ENCODE measurements at regions not wholly inside any gene's neighbourhood (a gene's known extent, or its start where the extent isn't known, plus 50 kb on each side); places are given as distances from the start of the nearest gene placed in this dataset.

DNA sequence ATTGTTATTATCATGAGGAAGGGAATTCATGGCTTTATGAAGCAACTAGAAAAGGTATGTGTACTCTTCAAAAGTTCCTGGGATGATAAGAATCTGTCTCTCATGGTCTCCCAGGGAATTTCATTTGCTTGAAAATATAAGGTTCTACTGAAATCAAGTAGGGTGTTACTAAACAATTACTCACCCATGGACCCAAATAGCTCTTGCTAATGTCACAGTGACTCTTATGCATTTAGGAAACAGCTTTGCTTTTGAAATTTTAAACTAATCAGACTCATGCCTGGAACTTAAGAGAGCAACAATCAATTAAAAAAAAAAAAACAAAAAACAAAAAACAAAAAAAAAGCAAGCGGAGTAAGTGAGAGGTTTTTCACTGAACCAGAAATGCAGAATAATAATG, 1546.3 kb upstream of the TENM4 start:
- Histone ChIP-seq H2AFZ (no peak overlapping the region), H3K27ac (no peak overlapping the region), H3K9me2 (replicated peaks; ENCODE audit: insufficient read depth) (no peaks in the 10 kb centered on the region), H3K9me3 (ENCODE audit: low read depth) (no peaks in the 10 kb centered on the region), H3K79me2 (no peaks in the 10 kb centered on the region), H3K4me1 (ENCODE audit: insufficient read depth) (no peaks in the 10 kb centered on the region), H3K4me2 (no peak overlapping the region), H3K27me3 (no peaks in the 10 kb centered on the region), H3K36me3 (replicated peaks; ENCODE audit: insufficient read depth, low read depth) (no peaks in the 10 kb centered on the region), H4K20me1 (ENCODE audit: insufficient read depth, poor library complexity, severe bottlenecking) (no peaks in the 10 kb centered on the region), H3K4me3 (no peak overlapping the region)
- TF ChIP-seq, protein P1, sequence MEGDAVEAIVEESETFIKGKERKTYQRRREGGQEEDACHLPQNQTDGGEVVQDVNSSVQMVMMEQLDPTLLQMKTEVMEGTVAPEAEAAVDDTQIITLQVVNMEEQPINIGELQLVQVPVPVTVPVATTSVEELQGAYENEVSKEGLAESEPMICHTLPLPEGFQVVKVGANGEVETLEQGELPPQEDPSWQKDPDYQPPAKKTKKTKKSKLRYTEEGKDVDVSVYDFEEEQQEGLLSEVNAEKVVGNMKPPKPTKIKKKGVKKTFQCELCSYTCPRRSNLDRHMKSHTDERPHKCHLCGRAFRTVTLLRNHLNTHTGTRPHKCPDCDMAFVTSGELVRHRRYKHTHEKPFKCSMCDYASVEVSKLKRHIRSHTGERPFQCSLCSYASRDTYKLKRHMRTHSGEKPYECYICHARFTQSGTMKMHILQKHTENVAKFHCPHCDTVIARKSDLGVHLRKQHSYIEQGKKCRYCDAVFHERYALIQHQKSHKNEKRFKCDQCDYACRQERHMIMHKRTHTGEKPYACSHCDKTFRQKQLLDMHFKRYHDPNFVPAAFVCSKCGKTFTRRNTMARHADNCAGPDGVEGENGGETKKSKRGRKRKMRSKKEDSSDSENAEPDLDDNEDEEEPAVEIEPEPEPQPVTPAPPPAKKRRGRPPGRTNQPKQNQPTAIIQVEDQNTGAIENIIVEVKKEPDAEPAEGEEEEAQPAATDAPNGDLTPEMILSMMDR (IDR thresholded peaks at IDR 0.05; ENCODE audit: poor library complexity), result no peak
- WGBS (ENCODE audit: low lambda C conversion rate, missing lambda C conversion rate), result 100% methylated on average over 1 of the region's 1 CpG
- DNase-seq (ENCODE audit: low spot score), result no peak

DNA sequence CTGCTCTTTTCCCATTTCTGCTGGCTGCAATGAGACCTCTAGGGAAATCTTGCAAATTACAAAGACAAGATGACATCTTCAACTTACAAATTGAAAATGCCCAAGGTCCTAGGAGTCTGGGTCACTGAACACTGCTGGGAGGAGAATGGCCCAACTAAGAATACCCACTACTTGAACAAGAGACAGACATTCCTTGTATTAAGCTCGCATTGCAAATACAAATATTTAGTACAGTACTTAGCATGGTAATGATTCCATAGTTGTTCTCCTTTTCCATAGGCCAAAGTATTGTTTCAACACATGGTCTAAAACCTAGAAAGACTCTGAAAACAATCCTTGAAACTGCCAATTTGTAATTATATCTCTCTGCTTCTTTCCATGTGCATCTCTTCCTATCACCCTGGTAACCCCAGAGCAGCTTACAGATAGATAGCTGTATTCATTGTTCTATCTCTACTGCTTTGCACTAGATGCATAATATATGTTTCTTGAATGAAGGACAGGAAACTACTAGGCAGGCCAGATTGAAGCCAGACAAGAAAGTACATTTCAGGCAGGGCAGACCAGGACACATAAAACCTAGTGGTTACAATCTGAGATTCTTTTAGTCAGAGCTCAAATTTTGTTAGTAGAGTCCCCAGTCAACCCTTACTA, 1545.7 kb upstream of the TENM4 start:
- no peak overlapping the region for H2AFZ ChIP-seq
- no peaks in the 10 kb centered on the region for H3K9me3 ChIP-seq (ENCODE audit: low read depth)
- H4K20me1 ChIP-seq (ENCODE audit: insufficient read depth, poor library complexity, severe bottlenecking), result no peaks in the 10 kb centered on the region
- H3K27me3 ChIP-seq, result no peaks in the 10 kb centered on the region
- TF ChIP-seq, protein P1 (IDR thresholded peaks at IDR 0.05; ENCODE audit: poor library complexity), result no peak
- TF ChIP-seq EZH2phosphoT487 (IDR thresholded peaks at IDR 0.05; ENCODE audit: low read depth, severe bottlenecking, unreplicated experiment) (no peak), EZH2 (IDR thresholded peaks at IDR 0.05; ENCODE audit: borderline replicate concordance) (no peak)
- no peak for DNase-seq (ENCODE audit: low spot score)
- no peaks in the 10 kb centered on the region for H3K4me1 ChIP-seq (ENCODE audit: insufficient read depth)
- H3K36me3 ChIP-seq (replicated peaks; ENCODE audit: insufficient read depth, low read depth), result no peaks in the 10 kb centered on the region
- WGBS (ENCODE audit: low lambda C conversion rate, missing lambda C conversion rate), result 97% methylated on average over 1 of the region's 1 CpG
- no peak overlapping the region for H3K4me2 ChIP-seq
- H3K27ac ChIP-seq, result no peak overlapping the region
- no peak overlapping the region for H3K4me3 ChIP-seq
- no peaks in the 10 kb centered on the region for H3K79me2 ChIP-seq
- H3K9me2 ChIP-seq (replicated peaks; ENCODE audit: insufficient read depth), result no peaks in the 10 kb centered on the region

DNA sequence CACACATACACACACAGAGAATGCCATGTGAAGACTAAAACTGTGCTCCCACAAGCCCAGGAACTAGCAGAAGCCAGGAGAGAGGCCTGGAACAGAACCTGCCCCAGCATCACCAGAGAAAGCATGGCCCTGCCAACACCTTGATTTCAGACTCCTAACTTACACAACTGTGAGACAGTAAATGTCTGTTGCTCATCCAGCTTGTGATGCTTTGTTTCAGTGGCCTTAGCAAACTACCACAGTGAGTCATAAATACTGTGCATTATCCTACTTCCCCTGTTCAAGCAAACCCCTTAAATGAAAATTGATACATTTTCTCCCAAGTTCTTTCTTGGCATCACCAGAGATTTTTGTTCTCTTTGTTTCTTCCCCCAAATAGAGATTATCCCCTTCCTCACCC, 1539.4 kb upstream of the TENM4 start:
- H3K27me3 ChIP-seq, result no peaks in the 10 kb centered on the region
- H3K79me2 ChIP-seq, result no peaks in the 10 kb centered on the region
- no peak overlapping the region for H3K4me3 ChIP-seq
- no peak for DNase-seq (ENCODE audit: low spot score)
- no peak overlapping the region for H2AFZ ChIP-seq
- no peaks in the 10 kb centered on the region for H3K9me2 ChIP-seq (replicated peaks; ENCODE audit: insufficient read depth)
- H3K36me3 ChIP-seq (replicated peaks; ENCODE audit: insufficient read depth, low read depth), result no peaks in the 10 kb centered on the region
- H3K4me2 ChIP-seq, result no peak overlapping the region
- no peaks in the 10 kb centered on the region for H3K9me3 ChIP-seq (ENCODE audit: low read depth)
- H3K27ac ChIP-seq, result no peak overlapping the region
- TF ChIP-seq EZH2phosphoT487 (IDR thresholded peaks at IDR 0.05; ENCODE audit: low read depth, severe bottlenecking, unreplicated experiment), result no peak
- TF ChIP-seq EZH2 (IDR thresholded peaks at IDR 0.05; ENCODE audit: borderline replicate concordance), result no peak
- TF ChIP-seq, protein P1 (IDR thresholded peaks at IDR 0.05; ENCODE audit: poor library complexity), result no peak
- no peaks in the 10 kb centered on the region for H4K20me1 ChIP-seq (ENCODE audit: insufficient read depth, poor library complexity, severe bottlenecking)
- no peaks in the 10 kb centered on the region for H3K4me1 ChIP-seq (ENCODE audit: insufficient read depth)

DNA sequence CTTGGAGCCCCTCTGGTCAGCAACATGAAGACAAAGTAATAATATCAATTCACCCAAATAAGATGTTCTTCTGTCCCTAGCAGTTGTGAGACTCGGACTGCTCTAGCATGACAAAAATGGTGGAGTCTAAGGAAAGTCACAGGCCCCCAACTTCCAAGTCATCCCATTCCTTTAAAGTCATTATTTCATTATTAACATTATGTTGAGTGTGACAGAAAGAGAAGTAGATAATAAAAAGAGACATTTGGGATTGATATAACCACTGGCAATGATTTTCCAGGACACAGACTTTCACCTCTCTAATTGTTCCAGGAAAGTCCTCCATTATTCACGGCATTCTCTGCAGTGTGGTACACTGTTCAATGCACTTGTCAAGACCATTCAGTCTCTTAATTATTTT, 1533.0 kb upstream of the TENM4 start:
- Histone ChIP-seq H3K79me2 (no peaks in the 10 kb centered on the region), H3K9me3 (ENCODE audit: low read depth) (no peaks in the 10 kb centered on the region), H3K9me2 (replicated peaks; ENCODE audit: insufficient read depth) (no peaks in the 10 kb centered on the region), H3K27me3 (no peaks in the 10 kb centered on the region), H2AFZ (no peak overlapping the region), H3K4me1 (ENCODE audit: insufficient read depth) (no peaks in the 10 kb centered on the region), H3K36me3 (replicated peaks; ENCODE audit: insufficient read depth, low read depth) (no peaks in the 10 kb centered on the region), H4K20me1 (ENCODE audit: insufficient read depth, poor library complexity, severe bottlenecking) (no peaks in the 10 kb centered on the region), H3K4me2 (no peak overlapping the region), H3K27ac (no peak overlapping the region), H3K4me3 (no peak overlapping the region)
- 92% methylated on average over 2 of the region's 2 CpGs for WGBS (ENCODE audit: low lambda C conversion rate, missing lambda C conversion rate)
- TF ChIP-seq EZH2 (IDR thresholded peaks at IDR 0.05; ENCODE audit: borderline replicate concordance), result no peak
- TF ChIP-seq, protein P1 (IDR thresholded peaks at IDR 0.05; ENCODE audit: poor library complexity), result no peak
- TF ChIP-seq EZH2phosphoT487 (IDR thresholded peaks at IDR 0.05; ENCODE audit: low read depth, severe bottlenecking, unreplicated experiment), result no peak
- DNase-seq (ENCODE audit: low spot score), result no peak
